ENCODE measurements at regions not wholly inside any gene's neighbourhood (a gene's known extent, or its start where the extent isn't known, plus 50 kb on each side); places are given as distances from the start of the nearest gene placed in this dataset.

GRCh38 chr4:164224871-164225270 is 529.1 kb upstream of the SMIM31 start:
- Histone ChIP-seq H3K27me3 (no peaks in the 10 kb centered on the region), H3K36me3 (no peaks in the 10 kb centered on the region), H3K4me1 (no peaks in the 10 kb centered on the region), H3K27ac (no peak overlapping the region), H3K4me3 (no peak overlapping the region), H3K9me3 (peaks cover 0 to 6% (median 0%) of the 10 kb centered on the region in 4 donors)
- no peak for TF ChIP-seq POLR2A (IDR thresholded peaks at IDR 0.05)
- no peak for TF ChIP-seq EP300 (IDR thresholded peaks at IDR 0.05)
- no peak for TF ChIP-seq CTCF (IDR thresholded peaks at IDR 0.05)
- no peak for TF ChIP-seq POLR2AphosphoS5 (IDR thresholded peaks at IDR 0.05)
- DNase-seq, result peak in 1 of 2 donors; percentile 2
- intact Hi-C loops (cut with DNase I; ENCODE audit: low total_unique reads), result no loop called here

GRCh38 chr4:164229255-164229654 is 524.7 kb upstream of the SMIM31 start:
- H3K4me3 ChIP-seq, result no peak overlapping the region
- no peak for DNase-seq
- 91 to 97% (median 94%) methylated on average over 2 of the region's 2 CpGs for WGBS, 5 donors
- H3K36me3 ChIP-seq, result no peaks in the 10 kb centered on the region
- H3K27ac ChIP-seq, result no peak overlapping the region
- no peaks in the 10 kb centered on the region for H3K9me3 ChIP-seq
- H3K4me1 ChIP-seq, result no peaks in the 10 kb centered on the region
- intact Hi-C loops (cut with DNase I; ENCODE audit: low total_unique reads), result no loop called here
- TF ChIP-seq POLR2A (IDR thresholded peaks at IDR 0.05) (no peak), POLR2AphosphoS5 (IDR thresholded peaks at IDR 0.05) (no peak), CTCF (IDR thresholded peaks at IDR 0.05) (no peak), EP300 (IDR thresholded peaks at IDR 0.05) (no peak)
- no peaks in the 10 kb centered on the region for H3K27me3 ChIP-seq

GRCh38 chr4:164239433-164239832 is 514.5 kb upstream of the SMIM31 start:
- no peak overlapping the region for H3K4me3 ChIP-seq
- no peaks in the 10 kb centered on the region for H3K4me1 ChIP-seq
- TF ChIP-seq EP300 (IDR thresholded peaks at IDR 0.05) (no peak), POLR2A (IDR thresholded peaks at IDR 0.05) (no peak), CTCF (IDR thresholded peaks at IDR 0.05) (no peak), POLR2AphosphoS5 (IDR thresholded peaks at IDR 0.05) (no peak)
- intact Hi-C loops (cut with DNase I; ENCODE audit: low total_unique reads), result no loop called here
- no peaks in the 10 kb centered on the region for H3K36me3 ChIP-seq
- H3K27ac ChIP-seq, result no peak overlapping the region
- H3K27me3 ChIP-seq, result no peaks in the 10 kb centered on the region
- DNase-seq, result no peak
- no peaks in the 10 kb centered on the region for H3K9me3 ChIP-seq

GRCh38 chr4:164239976-164240375 is 514.0 kb upstream of the SMIM31 start:
- Histone ChIP-seq H3K27ac (no peak overlapping the region), H3K4me3 (no peak overlapping the region), H3K27me3 (no peaks in the 10 kb centered on the region), H3K9me3 (no peaks in the 10 kb centered on the region), H3K4me1 (no peaks in the 10 kb centered on the region), H3K36me3 (no peaks in the 10 kb centered on the region)
- DNase-seq, result no peak
- TF ChIP-seq EP300 (IDR thresholded peaks at IDR 0.05), result no peak
- no peak for TF ChIP-seq CTCF (IDR thresholded peaks at IDR 0.05)
- no peak for TF ChIP-seq POLR2AphosphoS5 (IDR thresholded peaks at IDR 0.05)
- no peak for TF ChIP-seq POLR2A (IDR thresholded peaks at IDR 0.05)
- 24 to 35% (median 30%) methylated on average over 3 of the region's 3 CpGs for WGBS, 5 donors
- intact Hi-C loops (cut with DNase I; ENCODE audit: low total_unique reads), result no loop called here

Data from stomach (tissue), 8 donors.